ENCODE measurements at regions not wholly inside any gene's neighbourhood (a gene's known extent, or its start where the extent isn't known, plus 50 kb on each side); places are given as distances from the start of the nearest gene placed in this dataset.
"Not testable (repeated sequence)": the region's sequence is repeated elsewhere in the genome, so short reads cannot be mapped to it uniquely, and the experiment has no call there.

GRCh38 chrX:460823-461640 lies 74.3 kb upstream of the PPP2R3B start:
- no peak overlapping the region for H3K9ac ChIP-seq (ENCODE audit: insufficient read depth, low read length)
- no peaks in the 10 kb centered on the region for H4K20me1 ChIP-seq (ENCODE audit: control insufficient read depth, extremely low read depth, insufficient read depth, low read length)
- no peak overlapping the region for H2AFZ ChIP-seq (ENCODE audit: low read length)

DNA sequence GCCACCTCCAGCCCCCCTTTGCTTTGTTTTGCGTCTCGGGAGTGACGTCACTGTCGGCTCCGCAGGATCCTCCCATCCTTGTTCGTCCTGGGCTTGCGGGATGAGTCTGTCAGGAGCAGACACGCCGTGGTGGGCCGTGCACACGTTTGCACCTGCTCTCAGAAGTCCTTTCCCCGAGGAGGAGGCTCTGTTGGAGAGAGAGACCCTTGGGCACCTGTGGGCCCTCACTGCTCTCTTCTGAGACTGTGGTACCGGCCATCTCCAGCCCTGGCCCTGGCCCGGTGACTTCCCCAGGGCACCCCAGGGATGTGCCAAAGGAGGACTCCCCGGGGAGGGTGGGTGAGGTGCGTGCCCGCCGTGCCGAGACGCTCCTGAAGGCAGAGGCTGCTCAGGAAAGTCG lies 76.1 kb upstream of the PPP2R3B start:
- H3K9me3 ChIP-seq (ENCODE audit: control insufficient read depth, insufficient read depth, low read depth, low read length) = peaks cover 4% of the 10 kb centered on the region
- no peaks in the 10 kb centered on the region for H3K4me1 ChIP-seq (ENCODE audit: control insufficient read depth, extremely low read depth, insufficient read depth, low read length)
- H3K4me3 ChIP-seq (replicated peaks in 1 of 4; ENCODE audit: control extremely low read depth in 1 of 4, insufficient read depth in 1 of 4, low read depth in 3 of 4, low read length in 4 of 4) = no peak overlapping the region
- H3K27ac ChIP-seq (ENCODE audit: insufficient read depth, low read length) = no peak overlapping the region
- no peaks in the 10 kb centered on the region for H4K20me1 ChIP-seq (ENCODE audit: control insufficient read depth, extremely low read depth, insufficient read depth, low read length)
- H3K36me3 ChIP-seq (ENCODE audit: control insufficient read depth, insufficient read depth, low read length) = no peaks in the 10 kb centered on the region
- H3K27me3 ChIP-seq (ENCODE audit: control insufficient read depth, insufficient read depth, low read length) = no peaks in the 10 kb centered on the region
- H3K9ac ChIP-seq (ENCODE audit: insufficient read depth, low read length) = no peak overlapping the region
- no peak for TF ChIP-seq EZH2 (IDR thresholded peaks at IDR 0.05; ENCODE audit: low read length, missing control alignments)
- TF ChIP-seq, protein P1, sequence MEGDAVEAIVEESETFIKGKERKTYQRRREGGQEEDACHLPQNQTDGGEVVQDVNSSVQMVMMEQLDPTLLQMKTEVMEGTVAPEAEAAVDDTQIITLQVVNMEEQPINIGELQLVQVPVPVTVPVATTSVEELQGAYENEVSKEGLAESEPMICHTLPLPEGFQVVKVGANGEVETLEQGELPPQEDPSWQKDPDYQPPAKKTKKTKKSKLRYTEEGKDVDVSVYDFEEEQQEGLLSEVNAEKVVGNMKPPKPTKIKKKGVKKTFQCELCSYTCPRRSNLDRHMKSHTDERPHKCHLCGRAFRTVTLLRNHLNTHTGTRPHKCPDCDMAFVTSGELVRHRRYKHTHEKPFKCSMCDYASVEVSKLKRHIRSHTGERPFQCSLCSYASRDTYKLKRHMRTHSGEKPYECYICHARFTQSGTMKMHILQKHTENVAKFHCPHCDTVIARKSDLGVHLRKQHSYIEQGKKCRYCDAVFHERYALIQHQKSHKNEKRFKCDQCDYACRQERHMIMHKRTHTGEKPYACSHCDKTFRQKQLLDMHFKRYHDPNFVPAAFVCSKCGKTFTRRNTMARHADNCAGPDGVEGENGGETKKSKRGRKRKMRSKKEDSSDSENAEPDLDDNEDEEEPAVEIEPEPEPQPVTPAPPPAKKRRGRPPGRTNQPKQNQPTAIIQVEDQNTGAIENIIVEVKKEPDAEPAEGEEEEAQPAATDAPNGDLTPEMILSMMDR (conservative IDR thresholded peaks at IDR 0.05 in 1 of 2, IDR thresholded peaks at IDR 0.05 in 1 of 2; ENCODE audit: low read depth in 1 of 2, low read length in 2 of 2) = no peak
- no peak overlapping the region for H2AFZ ChIP-seq (ENCODE audit: low read length)
- no peak for DNase-seq (ENCODE audit: low read depth in 2 of 2)
- no peak overlapping the region for H3K4me2 ChIP-seq (ENCODE audit: extremely low read depth, insufficient read depth, low read length)
- no peaks in the 10 kb centered on the region for H3K79me2 ChIP-seq (ENCODE audit: control insufficient read depth, insufficient read depth, low read length)

More at GRCh38 chrX:460823-461640, 74.3 kb upstream of the PPP2R3B start:
- Histone ChIP-seq H3K27ac (ENCODE audit: insufficient read depth, low read length) (no peak overlapping the region), H3K4me3 (replicated peaks in 1 of 4; ENCODE audit: control extremely low read depth in 1 of 4, insufficient read depth in 1 of 4, low read depth in 3 of 4, low read length in 4 of 4) (no peak overlapping the region), H3K36me3 (ENCODE audit: control insufficient read depth, insufficient read depth, low read length) (no peaks in the 10 kb centered on the region), H3K27me3 (ENCODE audit: control insufficient read depth, insufficient read depth, low read length) (no peaks in the 10 kb centered on the region), H3K4me2 (ENCODE audit: extremely low read depth, insufficient read depth, low read length) (no peak overlapping the region), H3K9me3 (ENCODE audit: control insufficient read depth, insufficient read depth, low read depth, low read length) (peaks cover 4% of the 10 kb centered on the region), H3K79me2 (ENCODE audit: control insufficient read depth, insufficient read depth, low read length) (no peaks in the 10 kb centered on the region), H3K4me1 (ENCODE audit: control insufficient read depth, extremely low read depth, insufficient read depth, low read length) (no peaks in the 10 kb centered on the region)
- TF ChIP-seq EZH2 (IDR thresholded peaks at IDR 0.05; ENCODE audit: low read length, missing control alignments) = no peak
- TF ChIP-seq, protein P1 (conservative IDR thresholded peaks at IDR 0.05 in 1 of 2, IDR thresholded peaks at IDR 0.05 in 1 of 2; ENCODE audit: low read depth in 1 of 2, low read length in 2 of 2) = no peak
- DNase-seq (ENCODE audit: low read depth in 2 of 2) = no peak

- H3K27ac ChIP-seq (ENCODE audit: insufficient read depth, low read length) = no peak overlapping the region
- TF ChIP-seq, protein P1 (conservative IDR thresholded peaks at IDR 0.05 in 1 of 2, IDR thresholded peaks at IDR 0.05 in 1 of 2; ENCODE audit: low read depth in 1 of 2, low read length in 2 of 2) = no peak
- TF ChIP-seq EZH2 (IDR thresholded peaks at IDR 0.05; ENCODE audit: low read length, missing control alignments) = no peak
- no peak for DNase-seq (ENCODE audit: low read depth in 2 of 2)
- H3K9ac ChIP-seq (ENCODE audit: insufficient read depth, low read length) = no peak overlapping the region
- H3K4me3 ChIP-seq (replicated peaks in 1 of 4; ENCODE audit: control extremely low read depth in 1 of 4, insufficient read depth in 1 of 4, low read depth in 3 of 4, low read length in 4 of 4) = no peak overlapping the region
- peaks cover 4% of the 10 kb centered on the region for H3K9me3 ChIP-seq (ENCODE audit: control insufficient read depth, insufficient read depth, low read depth, low read length)
- H3K36me3 ChIP-seq (ENCODE audit: control insufficient read depth, insufficient read depth, low read length) = no peaks in the 10 kb centered on the region
- H3K79me2 ChIP-seq (ENCODE audit: control insufficient read depth, insufficient read depth, low read length) = no peaks in the 10 kb centered on the region
- H3K4me1 ChIP-seq (ENCODE audit: control insufficient read depth, extremely low read depth, insufficient read depth, low read length) = no peaks in the 10 kb centered on the region
- no peak overlapping the region for H2AFZ ChIP-seq (ENCODE audit: low read length)
- no peaks in the 10 kb centered on the region for H3K27me3 ChIP-seq (ENCODE audit: control insufficient read depth, insufficient read depth, low read length)
- no peak overlapping the region for H3K4me2 ChIP-seq (ENCODE audit: extremely low read depth, insufficient read depth, low read length)
- H4K20me1 ChIP-seq (ENCODE audit: control insufficient read depth, extremely low read depth, insufficient read depth, low read length) = no peaks in the 10 kb centered on the region
Measured at GRCh38 chrX:465418-466215, 78.9 kb upstream of the PPP2R3B start.

- not testable (repeated sequence) for H3K4me2 ChIP-seq (ENCODE audit: extremely low read depth, insufficient read depth, low read length); H3K9me3 ChIP-seq (ENCODE audit: control insufficient read depth, insufficient read depth, low read depth, low read length); H4K20me1 ChIP-seq (ENCODE audit: control insufficient read depth, extremely low read depth, insufficient read depth, low read length); H3K79me2 ChIP-seq (ENCODE audit: control insufficient read depth, insufficient read depth, low read length); H2AFZ ChIP-seq (ENCODE audit: low read length); H3K36me3 ChIP-seq (ENCODE audit: control insufficient read depth, insufficient read depth, low read length); H3K9ac ChIP-seq (ENCODE audit: insufficient read depth, low read length); H3K27ac ChIP-seq (ENCODE audit: insufficient read depth, low read length); H3K27me3 ChIP-seq (ENCODE audit: control insufficient read depth, insufficient read depth, low read length); H3K4me1 ChIP-seq (ENCODE audit: control insufficient read depth, extremely low read depth, insufficient read depth, low read length); DNase-seq (ENCODE audit: low read depth in 2 of 2); H3K4me3 ChIP-seq (replicated peaks in 1 of 4; ENCODE audit: control extremely low read depth in 1 of 4, insufficient read depth in 1 of 4, low read depth in 3 of 4, low read length in 4 of 4)
Measured at GRCh38 chrX:466836-467235, 80.1 kb upstream of the PPP2R3B start.

All from fibroblast of lung (primary cell).